ENCODE measurements at regions not wholly inside any gene's neighbourhood (a gene's known extent, or its start where the extent isn't known, plus 50 kb on each side); places are given as distances from the start of the nearest gene placed in this dataset.
"Not testable (repeated sequence)": the region's sequence is repeated elsewhere in the genome, so short reads cannot be mapped to it uniquely, and the experiment has no call there.

DNA sequence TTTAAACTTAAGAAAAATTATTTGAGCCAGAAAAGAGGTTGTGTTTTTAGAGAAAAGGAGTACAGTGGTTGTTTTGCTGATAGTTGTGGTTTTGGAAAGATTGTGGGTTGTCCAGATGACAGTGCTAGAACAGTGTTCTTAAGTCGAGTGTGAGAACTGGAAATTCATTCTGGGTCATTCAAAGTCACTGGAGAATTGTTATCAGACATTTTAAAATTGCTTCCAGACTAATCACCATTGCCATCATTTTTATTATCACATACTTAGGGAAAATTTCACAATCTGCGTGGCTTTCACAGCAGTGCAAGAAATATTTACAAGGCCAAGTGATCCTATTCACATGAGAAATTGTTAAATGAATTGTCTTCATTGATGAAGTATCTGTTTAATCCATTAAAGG is 242.2 kb upstream of the DDI1 start:
- Histone ChIP-seq H2AFZ (ENCODE audit: low read depth, low read length) (no peak overlapping the region), H3K4me3 (ENCODE audit: low read length) (no peak overlapping the region), H3K9me3 (ENCODE audit: low read length) (peaks cover 5% of the 10 kb centered on the region), H3K27me3 (ENCODE audit: insufficient read depth, low read length) (no peaks in the 10 kb centered on the region), H3K36me3 (ENCODE audit: insufficient read depth, low read length) (no peaks in the 10 kb centered on the region), H3K4me1 (ENCODE audit: insufficient read depth, low read length) (no peaks in the 10 kb centered on the region)

DNA sequence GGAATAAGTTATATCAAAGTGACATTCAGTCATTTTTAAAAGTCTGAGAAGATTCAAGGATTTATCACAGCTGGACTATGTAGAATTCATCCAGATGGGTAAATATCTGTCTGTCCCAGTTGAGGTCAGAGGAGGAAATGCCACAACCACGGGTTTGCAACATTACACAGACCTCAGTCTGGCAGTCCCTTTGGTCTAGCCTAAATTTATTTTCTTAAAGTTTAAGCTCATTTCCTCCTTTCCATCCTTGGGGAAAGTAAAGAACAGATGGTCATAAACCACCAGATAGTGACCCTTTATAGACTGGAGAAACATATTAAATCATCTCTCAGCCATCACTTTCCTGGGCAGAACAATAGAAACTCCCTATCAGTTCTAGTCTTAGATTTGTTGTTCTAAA is 238.4 kb upstream of the DDI1 start:
- Histone ChIP-seq H3K4me1 (ENCODE audit: insufficient read depth, low read length) (peaks cover 2% of the 10 kb centered on the region), H3K9me3 (ENCODE audit: low read length) (no peaks in the 10 kb centered on the region), H2AFZ (ENCODE audit: low read depth, low read length) (no peak overlapping the region), H3K27me3 (ENCODE audit: insufficient read depth, low read length) (no peaks in the 10 kb centered on the region), H3K4me3 (ENCODE audit: low read length) (no peak overlapping the region), H3K36me3 (ENCODE audit: insufficient read depth, low read length) (no peaks in the 10 kb centered on the region)

DNA sequence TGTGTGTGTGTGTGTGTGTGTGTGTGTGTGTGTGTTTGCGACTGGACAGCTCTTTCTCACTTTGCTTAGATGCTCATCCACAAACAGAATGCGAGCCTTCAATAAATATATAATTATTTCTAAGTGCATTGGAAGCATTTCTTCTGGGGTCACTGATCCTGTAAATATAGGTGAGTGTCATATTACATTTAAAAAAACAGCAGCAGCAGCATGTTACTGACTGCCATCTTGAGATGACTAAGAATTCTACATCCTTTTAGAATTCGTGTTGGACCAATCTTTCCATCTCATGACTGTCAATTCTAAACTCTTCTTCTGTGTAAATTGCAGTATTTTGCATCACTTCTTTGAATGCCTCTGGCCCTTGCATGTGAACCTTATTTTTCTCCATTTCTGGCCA is 238.0 kb upstream of the DDI1 start:
- H3K4me1 ChIP-seq (ENCODE audit: insufficient read depth, low read length) = peaks cover 5% of the 10 kb centered on the region
- no peak overlapping the region for H2AFZ ChIP-seq (ENCODE audit: low read depth, low read length)
- H3K27me3 ChIP-seq (ENCODE audit: insufficient read depth, low read length) = no peaks in the 10 kb centered on the region
- no peak overlapping the region for H3K4me3 ChIP-seq (ENCODE audit: low read length)
- H3K36me3 ChIP-seq (ENCODE audit: insufficient read depth, low read length) = no peaks in the 10 kb centered on the region
- H3K9me3 ChIP-seq (ENCODE audit: low read length) = no peaks in the 10 kb centered on the region

DNA sequence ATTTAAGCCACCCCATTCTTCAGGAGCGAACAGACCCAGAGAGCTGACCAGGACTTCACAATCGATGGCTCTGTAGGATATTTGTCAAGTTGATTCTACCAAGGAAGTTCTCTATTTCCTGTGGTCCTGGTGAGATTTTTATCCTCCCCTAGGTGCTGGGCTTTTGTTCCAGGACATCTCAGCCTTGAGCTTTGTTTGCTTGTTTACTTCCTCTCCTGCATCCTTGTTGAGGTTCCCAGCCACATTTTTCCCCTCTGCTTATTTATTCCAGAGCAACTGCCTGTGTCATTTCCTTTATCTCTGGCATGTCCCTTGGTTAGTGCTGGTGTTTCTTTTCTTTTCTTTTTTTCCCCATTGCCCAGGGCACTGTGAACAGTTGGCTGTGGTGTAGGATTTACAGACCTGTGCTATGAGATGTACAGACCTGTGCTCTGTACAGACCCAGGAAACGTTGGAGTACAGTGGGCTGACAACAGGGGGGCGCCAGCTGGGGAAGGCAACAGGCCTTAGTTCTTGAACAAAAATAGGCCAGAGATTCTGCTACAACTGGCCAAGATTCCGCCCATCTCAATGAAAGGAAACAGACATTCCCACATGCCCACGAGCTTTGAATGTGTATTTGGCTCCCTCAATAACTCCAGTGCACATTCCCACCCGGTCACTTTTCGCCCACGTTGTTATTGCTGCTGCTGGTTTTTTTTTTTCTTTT is 235.9 kb upstream of the DDI1 start:
- H3K4me1 ChIP-seq (ENCODE audit: insufficient read depth, low read length) = peaks cover 5% of the 10 kb centered on the region
- H3K27me3 ChIP-seq (ENCODE audit: insufficient read depth, low read length) = no peaks in the 10 kb centered on the region
- H2AFZ ChIP-seq (ENCODE audit: low read depth, low read length) = no peak overlapping the region
- H3K9me3 ChIP-seq (ENCODE audit: low read length) = no peaks in the 10 kb centered on the region
- H3K36me3 ChIP-seq (ENCODE audit: insufficient read depth, low read length) = no peaks in the 10 kb centered on the region
- H3K4me3 ChIP-seq (ENCODE audit: low read length) = no peak overlapping the region

DNA sequence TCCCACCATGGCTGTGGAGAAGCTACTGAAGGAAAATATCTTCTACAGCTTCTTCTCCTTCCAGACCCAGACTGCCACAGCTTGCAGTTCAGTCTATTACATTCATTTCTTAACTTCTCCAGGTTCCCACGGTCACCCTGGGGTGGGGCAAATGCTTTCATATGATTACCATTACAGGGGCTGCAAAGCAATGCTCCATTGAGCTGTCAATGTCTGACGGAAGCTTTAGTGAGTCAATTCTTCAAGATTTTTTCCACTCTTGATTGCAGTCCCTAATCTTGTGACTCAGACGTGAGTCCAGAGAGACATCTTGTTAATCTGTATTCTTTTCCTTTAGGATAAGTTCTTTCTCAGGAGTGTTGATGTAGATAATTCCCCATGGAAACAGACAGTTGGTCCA is 233.4 kb upstream of the DDI1 start:
- no peaks in the 10 kb centered on the region for H3K36me3 ChIP-seq (ENCODE audit: insufficient read depth, low read length)
- peaks cover 5% of the 10 kb centered on the region for H3K4me1 ChIP-seq (ENCODE audit: insufficient read depth, low read length)
- no peak overlapping the region for H3K4me3 ChIP-seq (ENCODE audit: low read length)
- no peak overlapping the region for H2AFZ ChIP-seq (ENCODE audit: low read depth, low read length)
- no peaks in the 10 kb centered on the region for H3K27me3 ChIP-seq (ENCODE audit: insufficient read depth, low read length)
- H3K9me3 ChIP-seq (ENCODE audit: low read length) = no peaks in the 10 kb centered on the region

DNA sequence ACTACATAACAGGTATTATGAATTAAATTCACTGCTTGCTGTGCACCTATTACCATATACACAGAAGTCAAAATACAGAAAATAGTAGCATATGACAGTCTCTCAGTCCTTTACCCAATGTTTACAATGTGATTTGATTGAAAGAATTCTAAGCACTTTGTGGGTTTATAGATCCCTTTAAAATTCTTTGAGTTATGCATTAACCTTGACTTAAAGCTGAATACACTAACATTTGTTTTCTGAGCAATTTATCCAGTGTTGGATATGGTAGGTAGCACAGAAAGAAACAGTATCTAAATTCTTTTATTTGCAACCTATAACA is 230.8 kb upstream of the DDI1 start:
- Histone ChIP-seq H3K36me3 (ENCODE audit: insufficient read depth, low read length) (no peaks in the 10 kb centered on the region), H3K27me3 (ENCODE audit: insufficient read depth, low read length) (no peaks in the 10 kb centered on the region), H3K4me1 (ENCODE audit: insufficient read depth, low read length) (peaks cover 5% of the 10 kb centered on the region), H3K9me3 (ENCODE audit: low read length) (no peaks in the 10 kb centered on the region), H3K4me3 (ENCODE audit: low read length) (no peak overlapping the region), H2AFZ (ENCODE audit: low read depth, low read length) (no peak overlapping the region)

DNA sequence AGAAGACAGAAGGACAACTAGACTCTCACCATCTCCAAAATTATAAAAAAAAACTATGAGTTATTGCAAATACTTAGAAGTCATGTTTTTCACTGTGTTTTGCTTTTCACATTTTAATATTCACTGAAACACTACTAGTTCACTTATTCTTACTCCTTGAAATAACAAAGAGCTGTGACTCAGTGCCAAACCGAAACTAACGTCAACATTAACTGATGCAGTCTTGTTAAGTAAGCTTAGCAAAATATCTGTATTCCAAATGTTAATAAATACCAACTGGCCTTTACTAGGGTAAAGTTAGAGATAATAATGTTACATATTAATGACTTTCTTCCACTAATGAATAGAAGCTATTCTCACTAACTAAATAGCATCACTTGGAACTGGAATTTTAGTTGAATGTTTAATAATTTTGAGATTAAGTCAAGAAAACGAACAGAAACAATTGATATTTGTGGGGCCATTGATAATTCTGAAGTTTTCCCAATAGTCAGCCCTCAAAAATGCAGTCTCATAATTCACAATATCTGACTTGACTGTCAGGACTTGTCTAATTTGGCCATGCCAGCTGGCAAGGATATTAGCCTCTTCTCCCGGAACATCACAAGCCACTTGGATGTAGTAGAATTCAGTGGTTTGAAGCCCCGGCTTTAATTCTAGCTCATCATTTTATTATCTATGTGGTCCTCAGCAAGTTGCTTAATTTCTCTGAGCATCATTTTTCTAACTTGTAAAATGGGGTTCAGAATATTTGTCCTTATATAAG is 230.1 kb upstream of the DDI1 start:
- peaks cover 5% of the 10 kb centered on the region for H3K4me1 ChIP-seq (ENCODE audit: insufficient read depth, low read length)
- H3K9me3 ChIP-seq (ENCODE audit: low read length) = no peaks in the 10 kb centered on the region
- H3K36me3 ChIP-seq (ENCODE audit: insufficient read depth, low read length) = no peaks in the 10 kb centered on the region
- no peak overlapping the region for H2AFZ ChIP-seq (ENCODE audit: low read depth, low read length)
- no peaks in the 10 kb centered on the region for H3K27me3 ChIP-seq (ENCODE audit: insufficient read depth, low read length)
- H3K4me3 ChIP-seq (ENCODE audit: low read length) = no peak overlapping the region

DNA sequence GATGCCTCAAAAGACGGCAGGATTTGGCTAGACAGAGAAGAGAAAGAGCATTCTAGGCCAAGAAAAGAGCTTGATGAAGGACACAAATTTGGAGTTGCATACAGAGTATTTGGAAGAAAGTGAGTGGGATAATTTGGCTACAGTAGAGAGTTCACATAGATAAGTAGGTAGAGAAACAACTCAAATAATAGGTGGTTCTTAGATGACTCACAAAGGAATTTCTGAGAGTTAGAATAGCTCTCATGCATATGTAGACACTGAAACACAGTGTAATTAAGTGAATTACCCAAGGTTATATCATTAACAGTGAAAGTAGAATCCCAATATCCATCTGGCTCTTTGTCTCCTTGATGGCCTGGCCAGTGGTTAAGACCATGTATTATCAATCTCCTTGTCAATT is 228.6 kb upstream of the DDI1 start:
- Histone ChIP-seq H3K4me1 (ENCODE audit: insufficient read depth, low read length) (peaks cover 3% of the 10 kb centered on the region), H3K9me3 (ENCODE audit: low read length) (no peaks in the 10 kb centered on the region), H2AFZ (ENCODE audit: low read depth, low read length) (no peak overlapping the region), H3K36me3 (ENCODE audit: insufficient read depth, low read length) (no peaks in the 10 kb centered on the region), H3K27me3 (ENCODE audit: insufficient read depth, low read length) (no peaks in the 10 kb centered on the region), H3K4me3 (ENCODE audit: low read length) (no peak overlapping the region)

DNA sequence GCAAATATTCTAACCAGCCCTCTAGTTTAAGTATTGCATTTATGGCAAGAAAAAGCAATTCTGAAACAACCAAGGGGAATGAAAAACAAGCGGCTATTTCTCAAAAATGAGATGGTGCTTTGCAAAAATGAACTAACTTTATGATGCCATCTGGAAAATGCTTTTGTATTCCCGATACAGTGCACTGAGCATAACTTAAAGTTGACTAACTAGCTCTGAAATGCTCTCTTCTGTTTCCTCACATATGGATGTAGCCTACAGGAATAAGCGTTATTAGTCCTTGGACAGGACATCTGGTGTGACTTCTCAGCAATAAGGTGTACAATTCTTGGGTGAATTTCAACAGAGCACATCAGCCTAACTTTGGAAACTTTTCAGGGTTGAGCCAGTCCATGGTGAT is 228.2 kb upstream of the DDI1 start:
- Histone ChIP-seq H3K4me3 (ENCODE audit: low read length) (no peak overlapping the region), H2AFZ (ENCODE audit: low read depth, low read length) (no peak overlapping the region), H3K4me1 (ENCODE audit: insufficient read depth, low read length) (peaks cover 1% of the 10 kb centered on the region), H3K27me3 (ENCODE audit: insufficient read depth, low read length) (no peaks in the 10 kb centered on the region), H3K9me3 (ENCODE audit: low read length) (no peaks in the 10 kb centered on the region), H3K36me3 (ENCODE audit: insufficient read depth, low read length) (no peaks in the 10 kb centered on the region)

DNA sequence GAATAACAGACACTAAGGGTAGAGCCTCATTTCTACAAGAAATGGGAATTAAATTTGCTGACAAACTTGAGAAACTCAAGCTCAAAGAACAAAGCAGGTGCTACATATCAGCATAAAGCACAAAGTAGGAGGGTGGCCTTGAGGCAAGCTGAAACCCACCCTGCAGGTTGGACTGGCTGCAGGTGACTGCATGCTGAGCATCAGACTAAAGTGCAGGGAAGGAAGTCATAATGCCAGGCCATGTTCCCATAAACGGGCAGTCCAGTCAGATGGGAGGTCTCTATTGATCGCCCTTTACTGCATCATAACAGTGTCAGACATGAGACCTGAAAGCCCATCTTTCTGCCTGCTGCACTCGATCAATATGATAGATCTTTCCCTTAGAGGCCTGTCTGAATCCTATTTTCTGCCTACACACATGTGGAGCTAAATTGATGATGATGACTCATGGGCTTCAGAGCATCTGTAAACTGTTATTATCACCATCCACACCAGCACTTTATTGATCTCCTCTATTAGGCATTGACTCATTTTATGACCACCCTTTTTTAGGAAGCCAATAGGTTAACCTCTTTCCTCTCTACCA is 224.5 kb upstream of the DDI1 start:
- Histone ChIP-seq H2AFZ (ENCODE audit: low read depth, low read length) (no peak overlapping the region), H3K9me3 (ENCODE audit: low read length) (no peaks in the 10 kb centered on the region), H3K27me3 (ENCODE audit: insufficient read depth, low read length) (no peaks in the 10 kb centered on the region), H3K4me3 (ENCODE audit: low read length) (no peak overlapping the region), H3K36me3 (ENCODE audit: insufficient read depth, low read length) (no peaks in the 10 kb centered on the region), H3K4me1 (ENCODE audit: insufficient read depth, low read length) (no peaks in the 10 kb centered on the region)

DNA sequence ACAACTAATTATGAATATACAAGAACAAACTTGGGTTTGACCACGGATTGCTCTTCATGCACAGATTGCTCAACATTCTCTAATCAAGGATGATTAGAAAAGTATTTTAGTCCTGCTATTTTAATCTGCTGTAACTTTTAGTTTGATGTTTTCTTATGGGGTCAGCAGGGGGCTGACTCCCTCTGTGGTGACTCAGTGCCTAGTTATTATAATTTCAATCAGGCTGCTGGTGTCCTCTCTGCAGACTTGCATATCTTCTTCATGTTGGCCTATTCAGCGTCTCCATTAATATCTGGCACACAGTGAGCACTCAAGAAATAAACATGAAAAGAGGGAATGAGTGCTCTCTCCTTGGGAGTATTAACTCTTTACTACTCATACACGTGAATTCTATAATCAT is 223.8 kb upstream of the DDI1 start:
- Histone ChIP-seq H3K27me3 (ENCODE audit: insufficient read depth, low read length) (no peaks in the 10 kb centered on the region), H3K4me3 (ENCODE audit: low read length) (no peak overlapping the region), H2AFZ (ENCODE audit: low read depth, low read length) (no peak overlapping the region)

DNA sequence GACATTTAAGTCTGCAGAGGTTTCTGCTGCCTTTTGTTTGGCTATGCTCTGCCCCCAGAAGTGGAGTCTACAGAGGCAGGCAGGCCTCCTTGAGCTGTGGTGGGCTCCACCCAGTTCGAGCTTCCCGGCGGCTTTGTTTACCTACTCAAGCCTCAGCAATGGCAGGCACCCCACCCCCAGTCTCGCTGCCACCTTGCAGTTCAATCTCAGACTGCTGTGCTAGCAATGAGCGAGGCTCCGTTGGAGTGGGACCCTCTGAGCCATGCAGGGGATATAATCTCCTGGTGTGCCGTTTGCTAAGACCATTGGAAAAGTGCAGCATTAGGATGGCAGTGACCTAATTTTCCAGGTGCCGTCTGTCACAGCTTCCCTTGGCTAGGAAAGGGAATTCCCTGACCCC is 216.1 kb upstream of the DDI1 start:
- not testable (repeated sequence) for H3K4me1 ChIP-seq (ENCODE audit: insufficient read depth, low read length); H3K9me3 ChIP-seq (ENCODE audit: low read length); H2AFZ ChIP-seq (ENCODE audit: low read depth, low read length); H3K27me3 ChIP-seq (ENCODE audit: insufficient read depth, low read length); H3K36me3 ChIP-seq (ENCODE audit: insufficient read depth, low read length); H3K4me3 ChIP-seq (ENCODE audit: low read length)

More for the DNA sequence above, 223.8 kb upstream of the DDI1 start:
- H3K4me1 ChIP-seq (ENCODE audit: insufficient read depth, low read length) = no peaks in the 10 kb centered on the region
- no peaks in the 10 kb centered on the region for H3K36me3 ChIP-seq (ENCODE audit: insufficient read depth, low read length)
- no peaks in the 10 kb centered on the region for H3K9me3 ChIP-seq (ENCODE audit: low read length)

DNA sequence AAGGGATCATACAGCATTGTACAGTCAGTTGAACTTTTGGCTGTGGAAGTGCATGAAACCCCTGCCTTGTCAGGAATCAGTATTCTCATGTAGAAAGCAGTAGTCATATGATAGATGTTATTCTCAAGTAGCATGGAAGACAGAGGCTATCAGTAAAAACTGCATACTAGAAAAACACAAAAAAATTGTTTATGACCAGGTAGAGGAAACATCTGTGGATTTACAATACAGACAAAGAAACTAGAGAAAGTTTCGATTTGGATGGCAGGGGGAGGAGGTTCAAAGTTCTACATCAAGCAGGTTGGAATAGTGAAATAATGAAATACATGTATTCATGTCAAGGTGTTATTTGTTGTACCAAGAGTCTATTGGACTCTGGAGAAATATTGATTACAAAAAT is 212.3 kb upstream of the DDI1 start:
- Histone ChIP-seq H3K27me3 (ENCODE audit: insufficient read depth, low read length) (no peaks in the 10 kb centered on the region), H2AFZ (ENCODE audit: low read depth, low read length) (no peak overlapping the region), H3K9me3 (ENCODE audit: low read length) (peaks cover 4% of the 10 kb centered on the region), H3K36me3 (ENCODE audit: insufficient read depth, low read length) (no peaks in the 10 kb centered on the region), H3K4me1 (ENCODE audit: insufficient read depth, low read length) (no peaks in the 10 kb centered on the region), H3K4me3 (ENCODE audit: low read length) (no peak overlapping the region)
